Neural cell (in vitro differentiated cells): ENCODE measurements at regions not wholly inside any gene's neighbourhood (a gene's known extent, or its start where the extent isn't known, plus 50 kb on each side); places are given as distances from the start of the nearest gene placed in this dataset.

Source experiments
- H2AFZ ChIP-seq: fragments of 200-600, 300-800 bp; sonication (generic), shearing (Covaris generic); 2 replicates; pipeline ENCODE4 v1.6.0; 2014; ENCODE audit warnings: low read depth, mild to moderate bottlenecking, antibody characterized with exemption, low read length, moderate library complexity
- H3F3A ChIP-seq: fragments of 200-600 bp; shearing (Covaris generic); 2 replicates; pipeline ENCODE4 v1.6.1; 2016; ENCODE audit warnings: mild to moderate bottlenecking, moderate library complexity, mixed read lengths, antibody characterized with exemption, low read length; ENCODE audit not compliant: insufficient read depth, poor library complexity, severe bottlenecking
- H3K27ac ChIP-seq: fragments of 200-600, 300-800 bp; sonication (generic), shearing (Covaris generic); 2 replicates; pipeline ENCODE4 v1.5.1; 2014; ENCODE audit warnings: mild to moderate bottlenecking, low read length, moderate library complexity
- H3K27me3 ChIP-seq: fragments of 300-800, 200-600 bp; sonication (generic), shearing (Covaris generic); 2 replicates; pipeline ENCODE4 v1.6.0; 2014; ENCODE audit warnings: mild to moderate bottlenecking, low read depth, low read length, moderate library complexity; ENCODE audit not compliant: insufficient read depth
- H3K36me3 ChIP-seq: fragments of 300-800, 200-600 bp; sonication (generic), shearing (Covaris generic); 2 replicates; pipeline ENCODE4 v1.5.1; 2014; ENCODE audit warnings: mild to moderate bottlenecking, antibody characterized with exemption, low read length, moderate library complexity; ENCODE audit not compliant: insufficient read depth
- H3K4me2 ChIP-seq: fragments of 300-800, 200-600 bp; sonication (generic), shearing (Covaris generic); 2 replicates; pipeline ENCODE4 v1.6.0; 2014; ENCODE audit warnings: mild to moderate bottlenecking, low read length
- H3K4me3 ChIP-seq: fragments of 300-800, 200-600 bp; sonication (generic), shearing (Covaris generic); 2 replicates; pipeline ENCODE4 v1.5.1; 2014; ENCODE audit warnings: mild to moderate bottlenecking, low read length, moderate library complexity
- H3K79me2 ChIP-seq: fragments of 200-600 bp; shearing (Covaris generic); replicated peaks from 2 replicates; pipeline ENCODE4 v1.6.0; 2014; ENCODE audit warnings: mild to moderate bottlenecking, low read length, moderate library complexity; ENCODE audit not compliant: insufficient read depth
- H3K9ac ChIP-seq: fragments of 300-800, 200-600 bp; sonication (generic), shearing (Covaris generic); 2 replicates; pipeline ENCODE4 v1.6.1; 2016; ENCODE audit warnings: mild to moderate bottlenecking, low read length, mixed read lengths
- H3K9me2 ChIP-seq: fragments of 200-600 bp; shearing (Covaris generic); 2 replicates; pipeline ENCODE4 v1.6.1; 2016; ENCODE audit warnings: mild to moderate bottlenecking, low read length, mixed read lengths; ENCODE audit not compliant: insufficient read depth
- H3K9me3 ChIP-seq: fragments of 200-600, 300-800 bp; sonication (generic), shearing (Covaris generic); 2 replicates; pipeline ENCODE4 v1.6.1; 2016; ENCODE audit warnings: mild to moderate bottlenecking, mixed run types, low read length, moderate library complexity, mixed read lengths
- H4K20me1 ChIP-seq: fragments of 200-600 bp; shearing (Covaris generic); 2 replicates; pipeline ENCODE4 v1.6.1; 2016; ENCODE audit warnings: mild to moderate bottlenecking, mixed run types; ENCODE audit not compliant: insufficient read depth
- CTCF ChIP-seq: fragments of 450-650 bp; IDR thresholded peaks from 2 replicates; pipeline ENCODE4 v1.5.1; 2014; ENCODE audit warnings: antibody characterized with exemption, mild to moderate bottlenecking, moderate library complexity; ENCODE audit not compliant: poor library complexity, severe bottlenecking
- EP300 ChIP-seq: fragments of 450-650 bp; conservative IDR thresholded peaks from 2 replicates; pipeline ENCODE4 v1.6.1; 2014; ENCODE audit warnings: antibody characterized with exemption, mild to moderate bottlenecking, moderate library complexity; ENCODE audit not compliant: poor library complexity, severe bottlenecking
- EZH2 ChIP-seq: fragments of 200-600, 300-800 bp; shearing (Covaris generic), sonication (generic); IDR thresholded peaks from 2 replicates; pipeline ENCODE4 v1.6.1; 2014; ENCODE audit warnings: antibody characterized with exemption, low read length, borderline replicate concordance, mild to moderate bottlenecking; ENCODE audit not compliant: insufficient read depth, poor library complexity, severe bottlenecking
- MXI1 ChIP-seq: fragments of 450-650 bp; conservative IDR thresholded peaks from 2 replicates; pipeline ENCODE4 v1.6.1; 2014; ENCODE audit warnings: antibody characterized with exemption, mild to moderate bottlenecking; ENCODE audit not compliant: poor library complexity, severe bottlenecking
- POLR2AphosphoS5 ChIP-seq: IDR thresholded peaks from 2 replicates; pipeline ENCODE4 v1.6.1; 2012
- RAD21 ChIP-seq: fragments of 450-650 bp; conservative IDR thresholded peaks from 2 replicates; pipeline ENCODE4 v1.6.1; 2014; ENCODE audit warnings: antibody characterized with exemption, mild to moderate bottlenecking, moderate library complexity
- REST ChIP-seq: IDR thresholded peaks from 2 replicates; pipeline ENCODE4 v1.6.1; 2012; ENCODE audit warnings: borderline replicate concordance
- SMC3 ChIP-seq: fragments of 450-650 bp; conservative IDR thresholded peaks from 2 replicates; pipeline ENCODE4 v1.6.1; 2014; ENCODE audit warnings: antibody characterized with exemption, mild to moderate bottlenecking, moderate library complexity; ENCODE audit not compliant: poor library complexity
- TAF1 ChIP-seq: IDR thresholded peaks from 2 replicates; pipeline ENCODE4 v1.6.1; 2012; ENCODE audit warnings: low read depth

- H3K9ac ChIP-seq, result no peak overlapping the region
- no peak overlapping the region for H3K27ac ChIP-seq
- no peak overlapping the region for H2AFZ ChIP-seq
- H3K79me2 ChIP-seq, result no peaks in the 10 kb centered on the region
- no peak for TF ChIP-seq MXI1
- no peaks in the 10 kb centered on the region for H4K20me1 ChIP-seq
- no peak overlapping the region for H3K4me3 ChIP-seq
- H3K27me3 ChIP-seq, result no peaks in the 10 kb centered on the region
- H3K36me3 ChIP-seq, result no peaks in the 10 kb centered on the region
- no peaks in the 10 kb centered on the region for H3F3A ChIP-seq
- H3K9me2 ChIP-seq, result no peaks in the 10 kb centered on the region
- H3K4me2 ChIP-seq, result no peak overlapping the region
- H3K9me3 ChIP-seq, result no peaks in the 10 kb centered on the region
Observed at GRCh38 chr16:17972460-17972943, 364.0 kb downstream of the NPIPA8 start.

- H3K4me2 ChIP-seq, result no peak overlapping the region
- H3K27me3 ChIP-seq, result no peaks in the 10 kb centered on the region
- TF ChIP-seq MXI1 (no peak), POLR2AphosphoS5 (no peak), EP300 (no peak), RAD21 (no peak), EZH2 (no peak), TAF1 (no peak), CTCF (no peak), SMC3 (no peak), REST (no peak)
- H3K79me2 ChIP-seq, result no peaks in the 10 kb centered on the region
- no peaks in the 10 kb centered on the region for H3K36me3 ChIP-seq
- H3K9me2 ChIP-seq, result no peaks in the 10 kb centered on the region
- H3K27ac ChIP-seq, result no peak overlapping the region
- H3F3A ChIP-seq, result no peaks in the 10 kb centered on the region
- no peaks in the 10 kb centered on the region for H4K20me1 ChIP-seq
- H3K9me3 ChIP-seq, result no peaks in the 10 kb centered on the region
- no peak overlapping the region for H2AFZ ChIP-seq
- no peak overlapping the region for H3K9ac ChIP-seq
- no peak overlapping the region for H3K4me3 ChIP-seq
Observed at GRCh38 chr16:17970816-17971331, 365.7 kb downstream of the NPIPA8 start.
